ENCODE measurements at regions not wholly inside any gene's neighbourhood (a gene's known extent, or its start where the extent isn't known, plus 50 kb on each side); places are given as distances from the start of the nearest gene placed in this dataset.

GRCh38 chr5:125798307-125798706 lies 624.9 kb upstream of the GRAMD2B start:
- no peaks in the 10 kb centered on the region for H3K36me3 ChIP-seq
- TF ChIP-seq, protein P1, sequence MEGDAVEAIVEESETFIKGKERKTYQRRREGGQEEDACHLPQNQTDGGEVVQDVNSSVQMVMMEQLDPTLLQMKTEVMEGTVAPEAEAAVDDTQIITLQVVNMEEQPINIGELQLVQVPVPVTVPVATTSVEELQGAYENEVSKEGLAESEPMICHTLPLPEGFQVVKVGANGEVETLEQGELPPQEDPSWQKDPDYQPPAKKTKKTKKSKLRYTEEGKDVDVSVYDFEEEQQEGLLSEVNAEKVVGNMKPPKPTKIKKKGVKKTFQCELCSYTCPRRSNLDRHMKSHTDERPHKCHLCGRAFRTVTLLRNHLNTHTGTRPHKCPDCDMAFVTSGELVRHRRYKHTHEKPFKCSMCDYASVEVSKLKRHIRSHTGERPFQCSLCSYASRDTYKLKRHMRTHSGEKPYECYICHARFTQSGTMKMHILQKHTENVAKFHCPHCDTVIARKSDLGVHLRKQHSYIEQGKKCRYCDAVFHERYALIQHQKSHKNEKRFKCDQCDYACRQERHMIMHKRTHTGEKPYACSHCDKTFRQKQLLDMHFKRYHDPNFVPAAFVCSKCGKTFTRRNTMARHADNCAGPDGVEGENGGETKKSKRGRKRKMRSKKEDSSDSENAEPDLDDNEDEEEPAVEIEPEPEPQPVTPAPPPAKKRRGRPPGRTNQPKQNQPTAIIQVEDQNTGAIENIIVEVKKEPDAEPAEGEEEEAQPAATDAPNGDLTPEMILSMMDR (IDR thresholded peaks at IDR 0.05): no peak
- TF ChIP-seq POLR2AphosphoS5 (IDR thresholded peaks at IDR 0.05) (no peak), EP300 (IDR thresholded peaks at IDR 0.05) (no peak), POLR2A (IDR thresholded peaks at IDR 0.05) (no peak)
- intact Hi-C loops (cut with DNase I): no loop called here
- H3K4me3 ChIP-seq: no peak overlapping the region
- H3K27me3 ChIP-seq: no peaks in the 10 kb centered on the region
- no peaks in the 10 kb centered on the region for H3K9me3 ChIP-seq
- no peaks in the 10 kb centered on the region for H3K4me1 ChIP-seq
- H3K27ac ChIP-seq: no peak overlapping the region
- DNase-seq: no peak

- Histone ChIP-seq H3K27me3 (no peaks in the 10 kb centered on the region), H3K36me3 (no peaks in the 10 kb centered on the region), H3K4me1 (no peaks in the 10 kb centered on the region), H3K27ac (no peak overlapping the region), H3K9me3 (no peaks in the 10 kb centered on the region), H3K4me3 (no peak overlapping the region)
- intact Hi-C loops (cut with DNase I): no loop called here
- DNase-seq: no peak
- TF ChIP-seq, protein P1 (IDR thresholded peaks at IDR 0.05): no peak
- TF ChIP-seq POLR2AphosphoS5 (IDR thresholded peaks at IDR 0.05): no peak
- no peak for TF ChIP-seq EP300 (IDR thresholded peaks at IDR 0.05)
- no peak for TF ChIP-seq POLR2A (IDR thresholded peaks at IDR 0.05)
These were observed 610.6 kb upstream of the GRAMD2B start for GRCh38 chr5:125812651-125813050.

DNA sequence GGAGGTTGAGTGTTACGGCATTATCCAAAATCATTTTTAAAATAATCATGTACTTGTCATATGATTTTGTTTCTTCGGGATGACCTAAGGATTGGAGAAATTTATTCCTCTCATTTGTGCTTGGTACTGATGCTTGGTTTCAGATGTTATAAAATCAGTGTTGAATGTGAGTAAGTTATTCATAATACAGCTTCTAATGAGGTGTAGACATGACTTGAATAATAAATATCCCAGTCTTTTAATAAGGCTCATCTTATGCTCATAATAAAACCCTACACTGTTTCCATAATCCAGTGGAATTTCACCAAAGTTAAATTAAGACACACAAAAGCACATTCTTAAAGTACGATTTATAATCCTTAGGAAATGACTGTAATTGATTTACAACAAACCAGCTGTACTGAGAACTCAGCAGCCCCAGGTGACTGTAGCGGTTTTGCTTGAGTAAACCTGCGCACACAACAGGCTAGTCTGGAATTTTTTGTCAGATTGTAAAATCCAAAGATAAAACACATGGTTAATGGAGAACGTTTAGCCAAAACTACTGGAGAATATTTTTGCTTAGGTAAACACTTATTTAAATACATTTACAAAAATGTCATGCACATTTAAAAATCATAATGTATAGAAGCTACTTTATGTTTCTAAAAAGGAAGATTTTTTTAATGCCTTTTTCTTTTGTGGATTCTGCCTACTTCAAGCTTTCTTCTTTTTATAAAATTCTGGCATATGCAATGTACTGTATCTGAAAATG lies 609.8 kb upstream of the GRAMD2B start:
- Histone ChIP-seq H3K36me3 (no peaks in the 10 kb centered on the region), H3K27ac (no peak overlapping the region)

DNA sequence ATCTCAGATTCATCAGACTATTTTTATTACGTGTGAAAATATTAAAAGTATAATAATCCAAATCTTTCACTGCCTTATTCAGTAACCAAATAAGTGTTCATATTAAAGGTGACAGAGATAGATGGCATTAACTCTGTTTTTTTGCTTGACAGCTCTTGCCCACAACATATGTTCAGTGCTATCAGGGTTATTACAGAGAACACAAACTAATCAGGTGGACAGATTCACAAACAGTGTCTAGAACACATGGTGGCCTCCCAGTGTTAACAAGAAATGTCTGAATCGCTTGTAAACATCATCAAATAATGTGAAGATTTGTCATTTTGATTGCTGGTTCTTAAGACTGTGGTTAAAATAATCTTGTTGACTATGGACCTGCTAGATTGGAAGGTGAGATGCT lies 609.1 kb upstream of the GRAMD2B start:
- H3K4me1 ChIP-seq: no peaks in the 10 kb centered on the region
- no peak overlapping the region for H3K4me3 ChIP-seq
- no peaks in the 10 kb centered on the region for H3K27me3 ChIP-seq
- intact Hi-C loops (cut with DNase I): no loop called here
- WGBS, 2 donors: 91 to 95% methylated on average over 2 of the region's 2 CpGs
- TF ChIP-seq EP300 (IDR thresholded peaks at IDR 0.05): no peak
- TF ChIP-seq POLR2AphosphoS5 (IDR thresholded peaks at IDR 0.05): no peak
- TF ChIP-seq POLR2A (IDR thresholded peaks at IDR 0.05): no peak
- TF ChIP-seq, protein P1 (IDR thresholded peaks at IDR 0.05): no peak
- no peak for DNase-seq
- no peaks in the 10 kb centered on the region for H3K9me3 ChIP-seq
- H3K36me3 ChIP-seq: no peaks in the 10 kb centered on the region
- no peak overlapping the region for H3K27ac ChIP-seq

More for the DNA sequence above, 609.8 kb upstream of the GRAMD2B start:
- TF ChIP-seq POLR2A (IDR thresholded peaks at IDR 0.05) (no peak), EP300 (IDR thresholded peaks at IDR 0.05) (no peak), POLR2AphosphoS5 (IDR thresholded peaks at IDR 0.05) (no peak)
- TF ChIP-seq, protein P1 (IDR thresholded peaks at IDR 0.05): no peak
- Histone ChIP-seq H3K4me1 (no peaks in the 10 kb centered on the region), H3K4me3 (no peak overlapping the region), H3K9me3 (no peaks in the 10 kb centered on the region), H3K27me3 (no peaks in the 10 kb centered on the region)
- 59 to 75% methylated on average over 6 of the region's 6 CpGs for WGBS, 2 donors
- intact Hi-C loops (cut with DNase I): no loop called here
- no peak for DNase-seq

DNA sequence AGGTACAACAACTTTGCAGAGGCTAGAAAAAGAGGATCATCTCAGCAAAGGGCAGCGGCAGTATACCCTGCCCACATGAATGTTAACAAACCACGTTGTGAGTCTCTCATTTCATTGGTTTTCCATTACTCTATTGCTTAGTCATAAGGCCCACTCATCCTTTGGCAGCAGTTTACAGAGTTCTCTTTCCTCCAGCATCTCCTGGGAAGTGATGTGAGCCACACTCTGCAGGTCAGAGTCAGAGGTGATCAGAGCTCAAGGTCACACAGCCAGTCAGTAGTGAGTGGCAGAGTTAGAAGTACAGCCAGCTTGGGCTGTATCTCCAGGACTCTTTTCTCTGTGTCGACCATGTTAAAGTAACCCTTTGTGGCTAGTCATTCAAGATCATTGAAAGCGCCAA lies 599.6 kb upstream of the GRAMD2B start:
- no peak for TF ChIP-seq POLR2A (IDR thresholded peaks at IDR 0.05)
- no peak for TF ChIP-seq POLR2AphosphoS5 (IDR thresholded peaks at IDR 0.05)
- no peak for TF ChIP-seq EP300 (IDR thresholded peaks at IDR 0.05)
- TF ChIP-seq, protein P1 (IDR thresholded peaks at IDR 0.05): no peak
- no peak for DNase-seq
- 87 to 89% methylated on average over 4 of the region's 4 CpGs for WGBS, 2 donors
- Histone ChIP-seq H3K4me3 (no peak overlapping the region), H3K36me3 (no peaks in the 10 kb centered on the region), H3K27ac (no peak overlapping the region), H3K9me3 (no peaks in the 10 kb centered on the region), H3K4me1 (no peaks in the 10 kb centered on the region), H3K27me3 (no peaks in the 10 kb centered on the region)
- intact Hi-C loops (cut with DNase I): no loop called here

Measured in sigmoid colon (tissue), 6 donors.